DMS114 treated with DMSO at 0.1 percent for 48 hours (cell line): ENCODE measurements at regions not wholly inside any gene's neighbourhood (a gene's known extent, or its start where the extent isn't known, plus 50 kb on each side); places are given as distances from the start of the nearest gene placed in this dataset.
"Not testable (repeated sequence)": the region's sequence is repeated elsewhere in the genome, so short reads cannot be mapped to it uniquely, and the experiment has no call there.

Experiments used
- DNase-seq: peaks from one replicate; lab custom pipeline; 2025; ENCODE audit not compliant: unreplicated experiment; lab: John Stamatoyannopoulos, UW

GRCh38 chr12:4822572-4822971 is 87.1 kb upstream of the KCNA1 start:
- no peak for DNase-seq

- no peak for DNase-seq
Observed at GRCh38 chr12:4824380-4824779, 85.3 kb upstream of the KCNA1 start.

DNA sequence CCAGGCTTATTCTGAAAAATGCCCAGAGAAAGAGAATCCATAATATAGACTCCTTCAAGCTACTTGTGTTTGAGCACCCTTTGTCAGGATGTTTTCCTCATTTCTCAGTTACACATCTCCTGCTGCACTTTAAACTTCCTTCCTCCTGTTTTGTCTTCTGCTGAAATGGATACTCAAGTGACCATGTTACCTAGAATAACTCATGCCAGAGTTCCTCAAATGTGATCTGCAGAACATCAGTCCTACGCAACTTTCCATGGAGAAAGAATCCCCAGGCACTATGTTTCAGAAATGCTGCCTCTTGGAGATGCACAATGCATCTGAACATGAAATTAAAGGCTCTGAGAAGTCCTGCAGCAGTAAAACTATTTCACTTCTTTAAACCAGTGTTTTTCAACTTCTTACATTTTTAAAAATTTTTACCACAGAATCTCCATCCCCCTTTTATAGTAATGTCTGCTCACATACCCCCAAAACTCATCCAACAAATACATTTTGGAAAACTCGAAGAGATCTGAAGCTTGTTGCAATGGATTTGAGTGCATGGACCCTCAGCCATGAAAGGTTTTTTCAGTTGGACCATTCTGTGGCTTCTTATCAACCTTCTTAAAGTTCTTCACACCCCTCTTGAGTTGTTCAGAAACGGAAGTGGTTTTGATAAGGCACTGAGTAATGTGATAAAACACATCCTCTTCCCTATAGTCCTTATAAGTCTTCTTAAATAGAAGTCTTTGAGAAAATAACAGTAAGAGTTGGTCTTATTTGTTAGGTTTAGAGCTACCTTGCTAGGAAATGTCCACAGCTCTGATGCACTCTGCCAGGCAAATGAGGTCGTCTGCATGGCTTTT is 84.5 kb upstream of the KCNA1 start:
- DNase-seq, result no peak

DNA sequence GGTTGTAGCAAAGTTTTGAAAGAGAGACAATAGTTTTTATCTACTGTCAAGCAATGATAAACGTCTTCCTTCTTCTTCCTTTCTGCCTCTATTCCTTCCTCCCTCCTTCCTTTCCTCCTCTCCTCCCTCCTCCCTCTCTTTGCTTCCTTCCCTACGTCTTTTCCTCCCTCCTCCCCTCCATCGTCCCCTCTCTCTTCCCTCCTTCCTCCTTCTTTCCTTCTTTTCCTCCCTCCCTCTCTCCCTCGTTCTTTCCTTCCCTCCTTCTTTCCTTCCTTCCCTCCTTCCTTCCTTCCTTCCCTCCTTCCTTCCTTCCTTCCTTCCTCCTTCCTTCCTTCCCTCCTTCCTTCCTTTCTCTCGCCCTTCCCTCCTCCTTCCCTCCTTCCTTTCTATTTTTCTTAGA is 82.8 kb upstream of the KCNA1 start:
- no peak for DNase-seq

- no peak for DNase-seq
Observed at GRCh38 chr12:4828176-4828575, 81.5 kb upstream of the KCNA1 start.

DNA sequence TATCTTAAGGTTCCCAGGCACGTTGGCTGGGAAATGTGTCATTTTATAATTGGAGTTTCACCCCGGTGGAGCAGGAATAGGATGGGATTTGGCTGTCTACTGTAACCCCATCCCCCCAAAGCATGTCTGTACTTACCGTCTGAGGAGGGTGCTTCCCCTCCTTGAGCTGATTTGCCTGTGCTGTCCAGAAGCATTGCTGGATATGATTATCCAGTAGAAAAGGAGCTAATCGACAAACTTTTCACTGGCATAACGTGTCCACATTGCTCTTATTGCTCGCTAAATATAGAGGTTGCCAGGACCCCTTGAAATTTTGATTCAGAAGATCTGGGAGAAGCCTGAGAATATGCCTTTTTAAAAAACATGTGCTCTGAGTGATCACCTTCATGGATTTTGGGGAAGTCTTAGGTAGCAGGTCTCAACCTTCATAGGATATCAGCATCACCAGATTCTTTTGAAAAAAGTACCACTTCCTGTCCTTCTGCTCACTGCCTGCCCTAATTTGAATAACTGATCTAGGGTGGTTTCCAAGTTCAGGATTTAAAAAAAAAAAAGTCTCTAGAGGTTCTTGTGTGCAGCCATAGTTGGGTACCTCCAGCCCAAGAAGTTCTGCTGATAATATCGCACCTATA is 80.4 kb upstream of the KCNA1 start:
- DNase-seq, result no peak

- DNase-seq, result no peak
Observed at GRCh38 chr12:4829793-4830162, 79.9 kb upstream of the KCNA1 start.

GRCh38 chr12:4830556-4831210 is 79.0 kb upstream of the KCNA1 start:
- no peak for DNase-seq

DNA sequence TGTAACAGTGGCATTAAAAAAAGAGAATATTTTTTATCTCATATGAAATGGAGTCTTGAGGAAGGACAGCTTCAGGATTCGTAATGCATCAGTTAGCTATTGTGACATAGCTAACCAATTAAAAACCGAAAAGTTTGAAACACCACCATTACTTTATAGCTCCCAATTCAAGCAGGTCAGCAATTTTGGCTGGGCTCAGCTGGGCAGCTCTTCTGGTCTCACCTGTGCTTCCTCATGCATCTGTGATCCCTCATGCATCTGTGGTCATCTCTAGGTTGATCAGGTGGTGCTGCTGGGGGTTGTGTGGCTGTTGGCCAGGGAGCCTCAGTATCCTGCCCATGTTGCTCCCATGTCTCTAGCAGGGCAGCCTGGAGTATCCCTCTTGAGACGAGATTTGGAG is 76.7 kb upstream of the KCNA1 start:
- no peak for DNase-seq

- DNase-seq, result no peak
Observed at GRCh38 chr12:4833524-4833923, 76.2 kb upstream of the KCNA1 start.

GRCh38 chr12:4842401-4842800 is 67.3 kb upstream of the KCNA1 start:
- DNase-seq, result not testable (repeated sequence)

- DNase-seq, result no peak
Observed at GRCh38 chr12:4843907-4844306, 65.8 kb upstream of the KCNA1 start.

GRCh38 chr12:4847713-4848112 is 62.0 kb upstream of the KCNA1 start:
- DNase-seq, result no peak

- DNase-seq, result no peak
Observed at GRCh38 chr12:4849115-4849541, 60.6 kb upstream of the KCNA1 start.

- DNase-seq, result no peak
Observed at GRCh38 chr12:4849795-4850345, 59.8 kb upstream of the KCNA1 start.

GRCh38 chr12:4850857-4851380 is 58.8 kb upstream of the KCNA1 start:
- no peak for DNase-seq

DNA sequence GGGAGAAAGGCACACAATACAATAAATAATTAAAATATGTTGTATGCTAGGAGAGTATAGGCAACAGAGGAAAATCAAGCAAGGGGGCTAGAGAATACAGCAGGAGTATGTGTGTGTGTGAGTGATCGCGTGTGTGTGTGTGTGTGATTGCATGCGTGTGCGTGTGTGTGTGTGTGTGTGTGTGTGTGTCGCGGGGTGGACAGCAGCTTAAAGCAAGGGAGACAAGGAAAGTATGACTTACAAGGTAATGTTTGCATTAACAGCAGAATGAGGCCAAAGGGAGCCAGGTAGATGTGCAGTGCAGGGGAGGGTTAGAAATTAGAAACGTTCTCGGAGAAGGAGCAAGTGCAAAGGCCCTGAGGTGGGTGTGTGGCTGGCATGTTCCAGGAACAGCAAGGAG is 57.4 kb upstream of the KCNA1 start:
- no peak for DNase-seq

- DNase-seq, result no peak
Observed at GRCh38 chr12:4852911-4853310, 56.8 kb upstream of the KCNA1 start.

DNA sequence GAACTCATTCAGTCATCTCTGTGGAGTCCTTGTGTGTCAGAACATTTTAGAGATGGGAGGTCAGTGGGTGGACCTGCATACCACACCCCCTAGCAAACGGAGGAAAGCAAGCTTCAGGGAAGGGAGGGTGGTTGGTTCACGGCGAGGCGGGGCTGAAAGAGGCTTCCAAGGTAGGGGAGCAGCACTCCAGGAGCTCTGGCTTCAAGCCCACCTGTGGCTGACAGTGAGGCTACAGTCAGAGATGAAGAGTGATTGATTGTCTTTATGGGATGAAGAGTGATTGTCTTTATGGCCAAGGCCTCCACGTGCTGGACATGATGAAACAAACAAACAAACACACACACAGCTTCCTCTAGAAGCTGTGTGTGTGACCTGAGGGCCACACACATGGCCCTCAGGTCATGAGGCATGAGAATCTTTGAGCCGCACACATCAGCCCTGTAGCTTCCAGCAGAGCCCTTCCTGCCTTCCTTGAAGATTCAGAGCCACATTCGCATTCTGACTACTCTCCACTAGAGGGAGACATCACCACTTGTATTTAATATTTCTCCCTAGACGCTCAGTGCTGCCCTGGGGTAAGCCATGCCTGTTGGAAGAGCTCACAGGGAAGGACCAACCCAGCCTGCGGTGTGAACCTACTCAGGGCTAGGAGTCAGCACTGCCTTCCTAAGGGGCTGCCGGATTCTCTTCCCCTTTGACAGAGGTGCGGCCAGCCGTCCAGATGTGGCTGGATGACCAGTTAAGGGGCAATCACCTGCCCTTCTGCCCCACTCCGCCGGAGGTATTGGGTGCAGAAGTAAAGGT is 54.4 kb upstream of the KCNA1 start:
- DNase-seq, result peak; percentile 88

DNA sequence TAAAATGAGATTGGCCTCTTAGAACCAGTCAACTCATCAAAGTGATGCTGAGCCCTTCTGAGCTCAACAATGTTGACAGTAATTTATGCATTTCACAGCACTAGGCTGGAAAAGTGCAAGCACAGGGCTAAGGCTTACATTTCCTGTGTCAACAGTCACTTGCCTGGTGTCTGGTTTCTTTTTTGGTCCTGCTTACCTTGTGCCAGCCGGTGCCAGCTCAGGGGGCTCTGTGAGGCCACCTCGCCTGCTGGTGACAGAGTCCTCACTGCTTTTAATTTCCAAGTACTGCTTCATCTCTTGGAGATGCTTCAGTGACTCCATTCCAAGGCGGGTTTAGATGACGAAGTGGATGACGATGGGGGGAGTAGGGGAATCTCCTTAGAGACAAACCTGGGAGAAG is 53.1 kb upstream of the KCNA1 start:
- no peak for DNase-seq
